ENCODE measurements at regions not wholly inside any gene's neighbourhood (a gene's known extent, or its start where the extent isn't known, plus 50 kb on each side); places are given as distances from the start of the nearest gene placed in this dataset.

DNA sequence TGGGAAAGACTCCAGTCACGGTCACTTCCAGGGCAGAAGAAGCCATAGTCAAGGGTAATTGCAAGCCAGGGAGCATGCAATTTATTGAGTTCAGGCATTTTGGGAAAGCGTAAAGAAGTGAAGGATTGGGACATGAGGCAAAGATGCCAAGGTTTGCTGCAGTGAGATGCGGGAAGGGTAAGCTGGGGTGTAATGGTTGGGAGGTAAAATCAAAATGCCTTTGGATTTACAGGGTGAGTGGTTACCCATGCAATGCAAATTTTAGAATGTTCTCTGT is 167.5 kb downstream of the BRMS1L start:
- TF ChIP-seq, protein P1, sequence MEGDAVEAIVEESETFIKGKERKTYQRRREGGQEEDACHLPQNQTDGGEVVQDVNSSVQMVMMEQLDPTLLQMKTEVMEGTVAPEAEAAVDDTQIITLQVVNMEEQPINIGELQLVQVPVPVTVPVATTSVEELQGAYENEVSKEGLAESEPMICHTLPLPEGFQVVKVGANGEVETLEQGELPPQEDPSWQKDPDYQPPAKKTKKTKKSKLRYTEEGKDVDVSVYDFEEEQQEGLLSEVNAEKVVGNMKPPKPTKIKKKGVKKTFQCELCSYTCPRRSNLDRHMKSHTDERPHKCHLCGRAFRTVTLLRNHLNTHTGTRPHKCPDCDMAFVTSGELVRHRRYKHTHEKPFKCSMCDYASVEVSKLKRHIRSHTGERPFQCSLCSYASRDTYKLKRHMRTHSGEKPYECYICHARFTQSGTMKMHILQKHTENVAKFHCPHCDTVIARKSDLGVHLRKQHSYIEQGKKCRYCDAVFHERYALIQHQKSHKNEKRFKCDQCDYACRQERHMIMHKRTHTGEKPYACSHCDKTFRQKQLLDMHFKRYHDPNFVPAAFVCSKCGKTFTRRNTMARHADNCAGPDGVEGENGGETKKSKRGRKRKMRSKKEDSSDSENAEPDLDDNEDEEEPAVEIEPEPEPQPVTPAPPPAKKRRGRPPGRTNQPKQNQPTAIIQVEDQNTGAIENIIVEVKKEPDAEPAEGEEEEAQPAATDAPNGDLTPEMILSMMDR (IDR thresholded peaks at IDR 0.05) = no peak
- no peak for TF ChIP-seq POLR2A (IDR thresholded peaks at IDR 0.05)

All from right lobe of liver (tissue), 4 donors.